Urothelium cell line (cell line): ENCODE measurements at regions not wholly inside any gene's neighbourhood (a gene's known extent, or its start where the extent isn't known, plus 50 kb on each side); places are given as distances from the start of the nearest gene placed in this dataset.
"Not testable (repeated sequence)": the region's sequence is repeated elsewhere in the genome, so short reads cannot be mapped to it uniquely, and the experiment has no call there.

Experiments
- DNase-seq: peaks from one replicate; pipeline ENCODE4 v3.0.0; 2011; ENCODE audit warnings: low spot score, mixed read lengths
- FAIRE-seq: peaks from 2 replicates; lab custom pipeline; 2011; peaks lifted over from hg19 to GRCh38; lab: Jason Lieb, UNC

- FAIRE-seq (peak; percentile 46), DNase-seq (no peak)
These were observed 333.6 kb downstream of the METTL4 start for GRCh38 chr18:2237706-2238105.

GRCh38 chr18:2240311-2240705 lies 331.0 kb downstream of the METTL4 start:
- no peak for FAIRE-seq
- DNase-seq = no peak

GRCh38 chr18:2244641-2245040 lies 326.7 kb downstream of the METTL4 start:
- FAIRE-seq (no peak), DNase-seq (no peak)

GRCh38 chr18:2247101-2247500 lies 324.2 kb downstream of the METTL4 start:
- DNase-seq, FAIRE-seq: not testable (repeated sequence)

GRCh38 chr18:2254977-2255376 lies 316.3 kb downstream of the METTL4 start:
- no peak for FAIRE-seq
- DNase-seq = no peak

- FAIRE-seq = peak; percentile 69
- no peak for DNase-seq
These were observed 314.7 kb downstream of the METTL4 start for GRCh38 chr18:2256577-2256976.

DNA sequence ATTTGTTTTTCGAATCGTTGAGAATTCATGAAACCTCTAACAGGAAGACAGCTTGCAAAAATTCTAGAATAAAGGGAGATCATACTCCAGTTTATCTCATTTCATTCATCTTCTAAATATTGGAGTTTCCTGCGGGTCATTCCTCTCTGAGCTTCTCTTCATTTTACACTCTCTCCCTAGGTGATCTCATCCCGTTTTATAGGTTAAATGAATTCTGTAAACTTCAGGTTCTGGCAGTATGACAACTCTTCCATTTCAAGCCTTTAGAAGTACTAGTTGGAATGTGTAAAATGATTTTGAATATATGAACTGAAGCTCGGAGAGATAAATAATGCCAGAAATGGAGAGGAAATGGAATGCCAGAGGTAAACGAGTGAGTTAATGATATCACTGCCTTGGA lies 312.4 kb downstream of the METTL4 start:
- FAIRE-seq (no peak), DNase-seq (no peak)

DNA sequence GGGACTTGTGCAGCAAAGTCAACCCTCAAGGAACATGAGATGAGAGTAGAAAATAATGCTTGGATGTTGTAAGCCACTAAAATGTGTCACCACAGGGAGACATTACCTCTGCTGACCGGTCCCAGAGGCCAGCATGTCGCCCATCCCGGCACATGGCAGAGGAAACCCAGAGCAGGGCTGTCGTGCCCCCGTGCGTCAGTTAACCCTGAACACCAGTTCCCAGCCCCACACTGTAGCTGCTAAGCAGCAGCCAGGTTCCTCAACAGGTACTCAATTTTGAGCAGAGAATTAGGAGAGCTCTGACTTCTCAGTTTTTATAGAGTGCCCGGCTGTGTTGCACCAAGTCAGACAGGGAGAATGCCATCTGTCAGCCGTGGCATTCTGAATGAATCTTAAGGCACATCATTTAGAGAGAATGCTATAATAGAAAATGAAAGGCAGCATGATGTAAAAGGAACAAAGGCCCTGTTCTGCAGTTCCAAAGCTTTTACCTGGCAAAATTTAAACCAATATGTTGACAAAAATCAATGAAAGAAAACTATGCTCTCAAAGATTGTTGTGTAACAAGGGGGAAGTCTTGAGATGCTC lies 307.9 kb downstream of the METTL4 start:
- no peak for DNase-seq
- FAIRE-seq = peak; percentile 67

DNA sequence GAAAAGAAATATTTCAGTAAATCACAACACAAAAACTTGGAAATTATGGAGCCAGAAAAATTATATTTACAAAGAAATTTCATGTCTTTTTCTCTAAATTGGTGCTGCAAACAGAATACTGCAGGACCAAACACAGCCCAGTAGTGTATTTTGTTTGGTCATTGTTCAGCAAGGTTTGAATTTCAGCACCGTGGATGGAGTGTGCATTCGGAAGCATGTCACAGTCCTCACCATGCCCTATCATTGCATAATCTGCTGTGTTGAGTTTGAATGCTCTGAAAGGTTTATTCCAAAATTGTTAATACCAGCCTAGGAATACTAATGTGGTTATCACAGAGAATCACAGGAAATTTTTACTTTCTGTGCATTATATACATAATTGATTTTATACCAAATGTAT lies 296.7 kb downstream of the METTL4 start:
- no peak for FAIRE-seq

DNA sequence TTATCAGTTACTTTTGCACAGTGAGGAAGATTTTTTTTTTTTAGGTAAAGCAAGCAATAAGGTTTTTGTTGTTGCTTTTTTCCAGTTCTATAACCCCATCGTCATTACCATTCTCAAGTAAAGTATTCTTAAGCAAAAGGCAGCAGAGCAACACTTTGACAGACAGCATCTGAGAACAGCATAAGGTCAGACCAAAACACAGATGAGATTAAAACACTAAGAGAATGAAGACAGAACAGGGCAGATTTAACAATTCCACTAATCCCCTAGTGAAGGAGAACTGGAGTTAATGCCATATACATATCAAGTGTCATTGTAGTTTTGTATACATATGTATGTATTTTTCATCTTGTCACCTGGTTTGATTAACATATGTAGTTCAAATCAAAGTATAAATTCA lies 290.2 kb downstream of the METTL4 start:
- no peak for DNase-seq
- FAIRE-seq = no peak

More for the DNA sequence above, 296.7 kb downstream of the METTL4 start:
- no peak for DNase-seq

DNA sequence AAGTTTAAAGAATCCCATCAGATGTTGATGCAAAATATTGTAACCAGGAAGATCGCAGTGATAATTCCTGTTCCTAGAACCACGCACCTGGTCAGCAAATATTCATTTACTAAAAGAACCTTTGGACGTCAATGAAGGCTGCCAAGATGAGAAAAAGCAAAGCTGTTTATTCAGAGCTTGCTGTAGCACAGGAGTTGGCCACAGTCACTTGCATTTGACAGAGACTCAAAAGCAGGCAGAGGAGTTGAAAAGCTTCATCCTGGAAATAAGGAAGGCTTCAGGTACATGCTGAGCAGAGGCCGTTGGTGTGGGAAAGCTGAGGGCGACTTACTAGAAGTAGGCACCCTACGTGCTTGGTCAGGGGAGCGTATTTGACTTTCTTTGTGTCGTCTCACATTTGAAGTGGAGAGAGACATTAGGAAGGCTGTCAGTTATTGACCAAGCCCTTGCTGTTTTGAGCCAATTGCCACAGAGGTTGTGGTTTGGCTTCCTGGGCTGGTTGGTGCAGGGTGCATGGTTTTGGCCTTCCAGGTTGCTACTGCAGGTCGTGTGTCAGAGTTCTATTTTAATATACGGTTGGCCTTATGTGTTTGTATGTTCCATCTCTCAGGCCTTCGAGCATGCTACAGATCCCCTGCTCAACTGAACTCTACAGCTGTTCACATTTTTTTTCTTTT lies 289.6 kb downstream of the METTL4 start:
- no peak for DNase-seq
- no peak for FAIRE-seq

- DNase-seq (no peak), FAIRE-seq (no peak)
These were observed 278.0 kb downstream of the METTL4 start for GRCh38 chr18:2293109-2293839.

DNA sequence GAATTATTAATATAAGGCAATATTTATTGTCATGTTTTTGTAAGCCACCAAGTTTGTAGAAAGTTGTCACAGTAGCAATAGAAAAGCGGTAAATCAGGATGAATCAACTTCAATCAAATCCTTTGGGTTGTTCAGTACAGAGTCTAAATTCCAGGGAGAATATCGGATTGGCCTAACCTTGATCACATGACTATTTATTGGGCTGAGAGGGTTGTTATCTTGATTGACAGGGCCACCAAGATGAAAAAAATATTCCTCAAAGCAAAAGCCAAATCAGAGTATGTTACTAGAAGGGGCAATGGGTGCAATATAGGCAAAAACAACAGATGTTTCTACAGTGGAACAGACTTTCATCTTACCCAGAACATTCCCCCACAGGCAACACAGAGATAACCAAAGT lies 270.0 kb downstream of the METTL4 start:
- FAIRE-seq = peak; percentile 87
- no peak for DNase-seq

GRCh38 chr18:2302012-2302411 lies 269.3 kb downstream of the METTL4 start:
- peak; percentile 95 for FAIRE-seq
- DNase-seq = no peak

DNA sequence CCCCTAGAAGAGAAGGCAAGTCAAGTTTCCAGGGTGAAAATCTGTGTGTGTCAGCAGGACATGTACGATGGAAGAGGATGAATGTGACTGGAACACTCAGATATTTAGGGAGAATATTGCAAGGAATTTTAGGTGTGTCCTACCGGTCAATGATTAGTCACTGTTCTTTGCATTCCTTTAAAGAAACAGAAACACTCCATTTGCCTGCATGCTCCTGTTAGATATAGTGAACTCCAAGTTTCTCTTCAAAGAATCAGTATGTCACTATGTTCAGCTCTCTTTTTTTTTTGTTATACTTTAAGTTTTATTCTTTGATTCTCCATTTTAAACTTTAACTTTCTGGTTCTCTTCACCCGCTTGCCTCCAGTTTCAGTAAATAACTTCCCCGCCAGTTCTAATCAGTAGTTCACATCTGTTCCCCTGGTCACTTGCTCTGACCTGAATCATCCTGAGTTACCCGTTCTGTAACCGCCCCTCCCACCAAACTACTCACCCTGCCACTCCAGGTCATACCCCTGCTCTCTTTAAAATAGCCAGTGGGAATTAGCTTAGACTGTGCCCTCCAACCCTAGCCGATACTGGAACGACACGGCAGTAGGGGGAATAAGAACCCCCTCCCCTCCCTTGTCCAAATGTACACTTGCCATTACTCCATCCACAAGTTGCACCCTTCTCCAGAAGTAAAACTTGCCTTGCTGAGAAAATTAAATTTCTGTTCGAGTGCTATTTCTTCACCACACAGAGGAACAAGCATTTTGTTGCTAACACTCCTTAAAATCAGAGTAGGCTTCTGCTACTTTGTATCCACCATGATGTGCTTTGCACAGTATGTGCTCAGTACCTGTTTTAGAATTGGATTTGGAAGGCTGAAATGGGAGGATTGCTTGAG lies 268.4 kb downstream of the METTL4 start:
- FAIRE-seq = peak; percentile 95

GRCh38 chr18:2303517-2304238 lies 267.6 kb downstream of the METTL4 start:
- DNase-seq (peak; percentile 67), FAIRE-seq (peak; percentile 90)

More for the DNA sequence above, 268.4 kb downstream of the METTL4 start:
- DNase-seq = peak; percentile 88

- FAIRE-seq = peak; percentile 91
- peak; percentile 43 for DNase-seq
These were observed 266.7 kb downstream of the METTL4 start for GRCh38 chr18:2304378-2305175.

DNA sequence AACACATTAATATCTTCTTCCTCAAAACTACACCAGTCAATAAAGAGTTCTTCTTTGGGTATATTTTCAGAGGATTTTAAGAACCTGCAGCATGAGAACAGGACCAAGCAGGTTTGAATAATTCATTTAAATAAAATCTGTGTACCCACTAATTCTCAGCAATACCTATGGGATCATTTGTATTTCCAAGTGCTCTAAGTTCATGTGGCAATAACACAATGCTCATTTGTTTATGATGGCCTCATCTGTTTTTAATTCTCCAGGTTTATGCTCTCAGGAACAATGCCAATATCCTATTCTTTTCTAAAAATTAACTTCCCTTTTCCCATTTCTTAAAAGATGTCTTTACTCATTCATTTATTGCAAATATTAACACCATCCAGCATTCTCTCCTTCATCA lies 264.7 kb downstream of the METTL4 start:
- no peak for FAIRE-seq

DNA sequence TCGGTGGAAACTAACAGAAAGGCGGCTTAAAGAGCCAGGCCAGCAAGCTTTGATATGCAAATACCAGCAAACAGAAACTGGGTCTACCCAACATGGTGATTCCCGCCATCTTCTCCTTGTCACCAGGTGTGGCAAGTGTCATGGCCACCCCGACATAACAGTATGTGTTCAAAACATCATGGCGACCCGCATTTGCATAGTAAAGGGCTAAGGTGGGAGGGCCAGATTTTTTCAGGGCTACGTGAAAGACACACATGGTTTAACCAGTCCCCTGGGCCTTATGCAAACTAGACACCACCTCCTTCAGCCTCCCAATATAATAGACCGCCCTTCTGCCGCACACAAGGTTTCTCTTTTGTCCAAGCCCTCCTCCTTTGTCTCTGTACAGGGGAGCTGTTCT lies 260.4 kb downstream of the METTL4 start:
- FAIRE-seq = peak; percentile 97

More for the DNA sequence above, 264.7 kb downstream of the METTL4 start:
- no peak for DNase-seq

More for the DNA sequence above, 260.4 kb downstream of the METTL4 start:
- DNase-seq = no peak
